ENCODE measurements at regions not wholly inside any gene's neighbourhood (a gene's known extent, or its start where the extent isn't known, plus 50 kb on each side); places are given as distances from the start of the nearest gene placed in this dataset.

DNA sequence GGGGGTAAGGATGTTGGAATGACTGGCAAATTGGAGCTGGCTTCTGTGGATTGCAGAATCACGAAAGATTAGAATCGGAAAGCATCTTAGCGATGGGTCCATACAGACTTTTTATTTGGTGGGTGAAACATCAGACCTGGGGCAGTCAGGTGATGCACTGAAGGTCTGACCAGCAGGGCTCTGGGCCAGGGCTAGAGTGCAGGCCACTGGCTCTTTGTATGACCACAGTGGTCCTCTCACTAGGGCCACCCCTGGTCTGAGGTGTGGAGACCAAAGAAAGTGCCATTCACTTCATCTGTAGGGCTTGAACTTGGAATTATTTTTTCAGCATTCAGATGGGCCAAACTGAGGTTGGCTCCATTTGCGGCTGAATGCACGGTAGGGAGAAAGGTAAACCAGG, 306.4 kb downstream of the RPS6KC1 start:
- no peak for TF ChIP-seq EZH2phosphoT487 (IDR thresholded peaks at IDR 0.05; ENCODE audit: borderline replicate concordance, low read length)
- TF ChIP-seq, protein P1, sequence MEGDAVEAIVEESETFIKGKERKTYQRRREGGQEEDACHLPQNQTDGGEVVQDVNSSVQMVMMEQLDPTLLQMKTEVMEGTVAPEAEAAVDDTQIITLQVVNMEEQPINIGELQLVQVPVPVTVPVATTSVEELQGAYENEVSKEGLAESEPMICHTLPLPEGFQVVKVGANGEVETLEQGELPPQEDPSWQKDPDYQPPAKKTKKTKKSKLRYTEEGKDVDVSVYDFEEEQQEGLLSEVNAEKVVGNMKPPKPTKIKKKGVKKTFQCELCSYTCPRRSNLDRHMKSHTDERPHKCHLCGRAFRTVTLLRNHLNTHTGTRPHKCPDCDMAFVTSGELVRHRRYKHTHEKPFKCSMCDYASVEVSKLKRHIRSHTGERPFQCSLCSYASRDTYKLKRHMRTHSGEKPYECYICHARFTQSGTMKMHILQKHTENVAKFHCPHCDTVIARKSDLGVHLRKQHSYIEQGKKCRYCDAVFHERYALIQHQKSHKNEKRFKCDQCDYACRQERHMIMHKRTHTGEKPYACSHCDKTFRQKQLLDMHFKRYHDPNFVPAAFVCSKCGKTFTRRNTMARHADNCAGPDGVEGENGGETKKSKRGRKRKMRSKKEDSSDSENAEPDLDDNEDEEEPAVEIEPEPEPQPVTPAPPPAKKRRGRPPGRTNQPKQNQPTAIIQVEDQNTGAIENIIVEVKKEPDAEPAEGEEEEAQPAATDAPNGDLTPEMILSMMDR (IDR thresholded peaks at IDR 0.05; ENCODE audit: low read depth, low read length, poor library complexity, severe bottlenecking), result no peak
